ENCODE measurements at regions not wholly inside any gene's neighbourhood (a gene's known extent, or its start where the extent isn't known, plus 50 kb on each side); places are given as distances from the start of the nearest gene placed in this dataset.

- no peak for DNase-seq
- peaks cover 5 to 11% of the 10 kb centered on the region in 2 experiments for H3K9me3 Mint-ChIP-seq
- no peak for TF ChIP-seq CTCF (conservative IDR thresholded peaks at IDR 0.05)
- Histone ChIP-seq H3K56ac (ENCODE audit: insufficient read length, low read depth, low read length) (no peak overlapping the region), H2AK5ac (ENCODE audit: insufficient read length, low read length) (no peak overlapping the region), H4K8ac (replicated peaks; ENCODE audit: insufficient read length, low read depth, low read length) (no peak overlapping the region), H3T11ph (ENCODE audit: low read length) (no peak overlapping the region), H3K27me3 (ENCODE audit: insufficient read depth, low read length) (no peaks in the 10 kb centered on the region), H3K23ac (ENCODE audit: insufficient read length, low read depth, low read length) (no peak overlapping the region), H3K4ac (ENCODE audit: low read depth, low read length) (no peak overlapping the region), H3K23me2 (ENCODE audit: insufficient read length, low read depth, low read length, poor library complexity, severe bottlenecking) (no peaks in the 10 kb centered on the region), H3K27ac (ENCODE audit: insufficient read length, low read depth, low read length) (no peak overlapping the region), H3K14ac (ENCODE audit: insufficient read depth, low read length) (no peak overlapping the region), H2AFZ (ENCODE audit: low read length) (no peak overlapping the region), H3K18ac (ENCODE audit: insufficient read length, low read depth, low read length) (no peak overlapping the region), H3K9me3 (ENCODE audit: control insufficient read depth, low read depth, low read length) (no peaks in the 10 kb centered on the region), H3K4me2 (ENCODE audit: insufficient read depth, insufficient read length, low read length) (no peak overlapping the region), H2BK5ac (ENCODE audit: insufficient read length, low read length) (no peak overlapping the region), H3K79me1 (ENCODE audit: insufficient read depth, low read depth, low read length, poor library complexity, severe bottlenecking) (no peaks in the 10 kb centered on the region), H2BK120ac (ENCODE audit: low read depth, low read length, poor library complexity, severe bottlenecking) (no peak overlapping the region), H3K9ac (ENCODE audit: extremely low read depth, insufficient read length, low read length) (no peak overlapping the region), H2BK15ac (ENCODE audit: low read depth, low read length) (no peak overlapping the region), H3K79me2 (ENCODE audit: insufficient read depth, low read length) (no peaks in the 10 kb centered on the region), H2BK20ac (ENCODE audit: low read depth, low read length, poor library complexity, severe bottlenecking) (no peak overlapping the region), H2BK12ac (ENCODE audit: insufficient read length, low read depth, low read length) (no peak overlapping the region), H3K4me1 (ENCODE audit: insufficient read depth, low read length) (no peaks in the 10 kb centered on the region), H4K5ac (ENCODE audit: insufficient read length, low read depth, low read length) (no peak overlapping the region), H4K91ac (ENCODE audit: insufficient read length, low read depth, low read length) (no peak overlapping the region), H4K20me1 (ENCODE audit: control insufficient read depth, insufficient read depth, insufficient read length) (no peaks in the 10 kb centered on the region)
- H3K4me3 Mint-ChIP-seq, result no peak overlapping the region
- no peaks in the 10 kb centered on the region for H3K4me1 Mint-ChIP-seq
- WGBS (ENCODE audit: extremely low coverage, insufficient read length, low lambda C conversion rate), result no CpG with 5 or more reads among the region's 2 CpGs
- peaks cover 46% of the 10 kb centered on the region for H3K27me3 Mint-ChIP-seq (ENCODE audit: low read depth)
- no peaks in the 10 kb centered on the region; a peak in 1 of 7 replicates for H3K36me3 Mint-ChIP-seq (ENCODE audit: insufficient read depth in 1 of 3, low read depth in 3 of 3)
- no peak overlapping the region for H3K27ac Mint-ChIP-seq
Observed at GRCh38 chr7:98683514-98683913, 66.4 kb downstream of the NPTX2 start.

All from H9 (cell line).